ENCODE measurements at regions not wholly inside any gene's neighbourhood (a gene's known extent, or its start where the extent isn't known, plus 50 kb on each side); places are given as distances from the start of the nearest gene placed in this dataset.

- Histone ChIP-seq H3K27ac (ENCODE audit: extremely low read depth, low read depth, low read length) (no peak overlapping the region), H3K9me1 (ENCODE audit: control insufficient read depth, insufficient read depth, low read length) (no peaks in the 10 kb centered on the region), H2AFZ (ENCODE audit: low read depth, low read length) (no peak overlapping the region), H4K20me1 (replicated peaks; ENCODE audit: control insufficient read depth, insufficient read depth, low read length) (no peaks in the 10 kb centered on the region), H3K4me1 (replicated peaks in 1 of 2; ENCODE audit: control insufficient read depth in 2 of 2, insufficient read depth in 2 of 2, low read length in 2 of 2) (no peaks in the 10 kb centered on the region), H3K4me3 (no peak overlapping the region), H3K9ac (ENCODE audit: insufficient read depth in 1 of 2, low read depth in 2 of 2, low read length in 2 of 2) (no peak overlapping the region), H3K79me2 (ENCODE audit: control insufficient read depth, insufficient read depth, low read length) (no peaks in the 10 kb centered on the region), H3K9me3 (replicated peaks; ENCODE audit: control insufficient read depth, insufficient read depth, low read depth, low read length) (peaks cover 42% of the 10 kb centered on the region), H3K27me3 (ENCODE audit: control insufficient read depth in 2 of 2, insufficient read depth in 2 of 2, low read length in 2 of 2) (no peaks in the 10 kb centered on the region), H3K4me2 (ENCODE audit: insufficient read depth, low read length) (no peak overlapping the region), H3K36me3 (ENCODE audit: control insufficient read depth, insufficient read depth, low read length) (peaks cover 46% of the 10 kb centered on the region)
- intact Hi-C loops (cut with micrococcal nuclease) (no loop called here), in situ Hi-C loops (cut with MboI) (no loop called here)
- DNase-seq (ENCODE audit: extremely low read depth in 1 of 4, low spot score in 3 of 4) (no peak), ATAC-seq (no peak), FAIRE-seq (peak; percentile 54)
- POLR2A ChIA-PET: no interaction called here
- 67% methylated on average over 5 of the region's 5 CpGs for WGBS (ENCODE audit: insufficient coverage, low coverage, missing lambda C conversion rate)
- no TSS peak for BruUV-seq (replicated peaks)
- CTCF ChIA-PET (ENCODE audit: low intra/inter-chr PET ratio): no interaction called here
- TF ChIP-seq CEBPG (CRISPR knock-in tag; IDR thresholded peaks at IDR 0.05) (no peak), CEBPG (tag; conservative IDR thresholded peaks at IDR 0.05 in 1 of 2, IDR thresholded peaks at IDR 0.05 in 1 of 2) (no peak), CBX2 (IDR thresholded peaks at IDR 0.05; ENCODE audit: insufficient read depth, low read length, poor library complexity, severe bottlenecking) (no peak), HINFP (tag; conservative IDR thresholded peaks at IDR 0.05; ENCODE audit: low read depth) (no peak), ZNF780A (CRISPR knock-in tag; IDR thresholded peaks at IDR 0.05) (no peak), ZNF274 (IDR thresholded peaks at IDR 0.05; ENCODE audit: borderline replicate concordance, low read depth, low read length) (peak; percentile 85), ZNF444 (CRISPR knock-in tag; IDR thresholded peaks at IDR 0.05) (no peak), SRSF7 (optimal IDR thresholded peaks at IDR 0.05; ENCODE audit: low read depth, low read length) (no peak), NUFIP1 (IDR thresholded peaks at IDR 0.05; ENCODE audit: partially characterized antibody) (no peak), TRIM28 (IDR thresholded peaks at IDR 0.05) (peak; percentile 76; the same call in 1 of the 2 replicates), ZNF75A (CRISPR knock-in tag; IDR thresholded peaks at IDR 0.05) (peak; percentile 93), BCLAF1 (IDR thresholded peaks at IDR 0.05; ENCODE audit: borderline replicate concordance in 1 of 2, control insufficient read depth in 1 of 2, low read depth in 2 of 2, low read length in 1 of 2) (no peak), CTBP1 (IDR thresholded peaks at IDR 0.05; ENCODE audit: borderline replicate concordance) (no peak), NFE2 (IDR thresholded peaks at IDR 0.05; ENCODE audit: low read depth) (no peak), ADNP (tag; IDR thresholded peaks at IDR 0.05) (no peak), FOXA1 (IDR thresholded peaks at IDR 0.05; ENCODE audit: borderline replicate concordance) (no peak), HDAC1 (IDR thresholded peaks at IDR 0.05) (no peak), IRF2 (CRISPR knock-in tag; IDR thresholded peaks at IDR 0.05) (no peak), ZBTB8A (IDR thresholded peaks at IDR 0.05; ENCODE audit: partially characterized antibody) (no peak), SOX6 (IDR thresholded peaks at IDR 0.05) (0 out of 2 replicates have a peak, but pooled peaks have one; percentile 42), RBM25 (IDR thresholded peaks at IDR 0.05; ENCODE audit: low read depth, low read length, severe bottlenecking) (no peak)
These were observed 118.5 kb downstream of the ZNF33B start for GRCh38 chr10:42519761-42520460.

Measured in K562 (cell line).